ENCODE measurements at regions not wholly inside any gene's neighbourhood (a gene's known extent, or its start where the extent isn't known, plus 50 kb on each side); places are given as distances from the start of the nearest gene placed in this dataset.

- no peaks in the 10 kb centered on the region for H3K9me3 Mint-ChIP-seq
- no peak overlapping the region for H3K27ac Mint-ChIP-seq
- DNase-seq: no peak
- H3K4me1 Mint-ChIP-seq (ENCODE audit: low read depth): peaks cover 7% of the 10 kb centered on the region
- H3K27me3 Mint-ChIP-seq: peaks cover 8% of the 10 kb centered on the region
- H3K36me3 Mint-ChIP-seq (ENCODE audit: low read depth): no peaks in the 10 kb centered on the region
- no peak overlapping the region for H3K4me3 Mint-ChIP-seq
These were observed 235.2 kb upstream of the B3GAT1 start for GRCh38 chr11:134647066-134647743.

GRCh38 chr11:134646561-134646960 is 234.5 kb upstream of the B3GAT1 start:
- H3K27me3 Mint-ChIP-seq: peaks cover 9% of the 10 kb centered on the region
- no peak for DNase-seq
- H3K9me3 Mint-ChIP-seq: no peaks in the 10 kb centered on the region
- no peak overlapping the region for H3K4me3 Mint-ChIP-seq
- H3K36me3 Mint-ChIP-seq (ENCODE audit: low read depth): no peaks in the 10 kb centered on the region
- peaks cover 7% of the 10 kb centered on the region for H3K4me1 Mint-ChIP-seq (ENCODE audit: low read depth)
- no peak overlapping the region for H3K27ac Mint-ChIP-seq

GRCh38 chr11:134645576-134645975 is 233.5 kb upstream of the B3GAT1 start:
- Mint-ChIP-seq H3K4me1 (ENCODE audit: low read depth) (peaks cover 7% of the 10 kb centered on the region), H3K36me3 (ENCODE audit: low read depth) (no peaks in the 10 kb centered on the region), H3K9me3 (no peaks in the 10 kb centered on the region), H3K4me3 (no peak overlapping the region), H3K27ac (no peak overlapping the region), H3K27me3 (peaks cover 9% of the 10 kb centered on the region)
- no peak for DNase-seq

- no peaks in the 10 kb centered on the region for H3K9me3 Mint-ChIP-seq
- H3K27me3 Mint-ChIP-seq: peaks cover 9% of the 10 kb centered on the region
- H3K27ac Mint-ChIP-seq: no peak overlapping the region
- no peak overlapping the region for H3K4me3 Mint-ChIP-seq
- H3K4me1 Mint-ChIP-seq (ENCODE audit: low read depth): peaks cover 7% of the 10 kb centered on the region
- DNase-seq: no peak
- no peaks in the 10 kb centered on the region for H3K36me3 Mint-ChIP-seq (ENCODE audit: low read depth)
These were observed 232.7 kb upstream of the B3GAT1 start for GRCh38 chr11:134644476-134645456.

- Mint-ChIP-seq H3K4me1 (ENCODE audit: low read depth) (peaks cover 5% of the 10 kb centered on the region), H3K4me3 (no peak overlapping the region), H3K27ac (no peak overlapping the region), H3K36me3 (ENCODE audit: low read depth) (no peaks in the 10 kb centered on the region), H3K27me3 (peaks cover 9% of the 10 kb centered on the region), H3K9me3 (no peaks in the 10 kb centered on the region)
- no peak for DNase-seq
These were observed 231.3 kb upstream of the B3GAT1 start for GRCh38 chr11:134643115-134644012.

GRCh38 chr11:134642206-134642605 is 230.2 kb upstream of the B3GAT1 start:
- DNase-seq: no peak
- H3K27ac Mint-ChIP-seq: no peak overlapping the region
- H3K36me3 Mint-ChIP-seq (ENCODE audit: low read depth): no peaks in the 10 kb centered on the region
- H3K4me3 Mint-ChIP-seq: no peak overlapping the region
- no peaks in the 10 kb centered on the region for H3K9me3 Mint-ChIP-seq
- peaks cover 5% of the 10 kb centered on the region for H3K27me3 Mint-ChIP-seq
- H3K4me1 Mint-ChIP-seq (ENCODE audit: low read depth): peaks cover 2% of the 10 kb centered on the region

GRCh38 chr11:134640971-134641968 is 229.2 kb upstream of the B3GAT1 start:
- no peak for DNase-seq
- H3K36me3 Mint-ChIP-seq (ENCODE audit: low read depth): no peaks in the 10 kb centered on the region
- no peak overlapping the region for H3K4me3 Mint-ChIP-seq
- H3K9me3 Mint-ChIP-seq: no peaks in the 10 kb centered on the region
- no peaks in the 10 kb centered on the region for H3K4me1 Mint-ChIP-seq (ENCODE audit: low read depth)
- no peak overlapping the region for H3K27ac Mint-ChIP-seq
- peaks cover 5% of the 10 kb centered on the region for H3K27me3 Mint-ChIP-seq

GRCh38 chr11:134640536-134640935 is 228.5 kb upstream of the B3GAT1 start:
- DNase-seq: no peak
- Mint-ChIP-seq H3K36me3 (ENCODE audit: low read depth) (no peaks in the 10 kb centered on the region), H3K27me3 (peaks cover 5% of the 10 kb centered on the region), H3K4me1 (ENCODE audit: low read depth) (no peaks in the 10 kb centered on the region), H3K4me3 (no peak overlapping the region), H3K9me3 (no peaks in the 10 kb centered on the region), H3K27ac (no peak overlapping the region)

GRCh38 chr11:134639586-134640330 is 227.7 kb upstream of the B3GAT1 start:
- no peak for DNase-seq
- Mint-ChIP-seq H3K9me3 (no peaks in the 10 kb centered on the region), H3K36me3 (ENCODE audit: low read depth) (no peaks in the 10 kb centered on the region), H3K4me1 (ENCODE audit: low read depth) (no peaks in the 10 kb centered on the region), H3K27ac (no peak overlapping the region), H3K4me3 (no peak overlapping the region), H3K27me3 (peaks cover 3% of the 10 kb centered on the region)

GRCh38 chr11:134638796-134639430 is 226.9 kb upstream of the B3GAT1 start:
- no peak for DNase-seq
- Mint-ChIP-seq H3K4me3 (no peak overlapping the region), H3K27ac (no peak overlapping the region), H3K9me3 (no peaks in the 10 kb centered on the region), H3K36me3 (ENCODE audit: low read depth) (no peaks in the 10 kb centered on the region), H3K27me3 (peaks cover 3% of the 10 kb centered on the region), H3K4me1 (ENCODE audit: low read depth) (no peaks in the 10 kb centered on the region)

GRCh38 chr11:134637091-134638015 is 225.3 kb upstream of the B3GAT1 start:
- H3K27ac Mint-ChIP-seq: no peak overlapping the region
- no peak overlapping the region for H3K4me3 Mint-ChIP-seq
- no peaks in the 10 kb centered on the region for H3K4me1 Mint-ChIP-seq (ENCODE audit: low read depth)
- no peaks in the 10 kb centered on the region for H3K36me3 Mint-ChIP-seq (ENCODE audit: low read depth)
- no peak for DNase-seq
- H3K9me3 Mint-ChIP-seq: no peaks in the 10 kb centered on the region
- peaks cover 3% of the 10 kb centered on the region for H3K27me3 Mint-ChIP-seq

GRCh38 chr11:134636071-134636470 is 224.0 kb upstream of the B3GAT1 start:
- Mint-ChIP-seq H3K9me3 (no peaks in the 10 kb centered on the region), H3K27me3 (no peaks in the 10 kb centered on the region), H3K36me3 (ENCODE audit: low read depth) (no peaks in the 10 kb centered on the region), H3K27ac (no peak overlapping the region), H3K4me1 (ENCODE audit: low read depth) (no peaks in the 10 kb centered on the region), H3K4me3 (no peak overlapping the region)
- no peak for DNase-seq

Measured in activated T-cell treated with anti-CD3 and anti-CD28 coated beads, Interleukin-2, amount 50 U/mL, for 24 hours (primary cell).